ENCODE measurements at regions not wholly inside any gene's neighbourhood (a gene's known extent, or its start where the extent isn't known, plus 50 kb on each side); places are given as distances from the start of the nearest gene placed in this dataset.
"Not testable (repeated sequence)": the region's sequence is repeated elsewhere in the genome, so short reads cannot be mapped to it uniquely, and the experiment has no call there.

GRCh38 chrX:122220644-122221373, 963.3 kb upstream of the GRIA3 start:
- no peak for TF ChIP-seq CTCF (conservative IDR thresholded peaks at IDR 0.05; ENCODE audit: low read length)
- DNase-seq (ENCODE audit: low read depth): no peak
- no peak overlapping the region for H3K4me3 ChIP-seq (ENCODE audit: low read length)

- not testable (repeated sequence) for DNase-seq (ENCODE audit: low read depth); H3K4me3 ChIP-seq (ENCODE audit: low read length)
Observed at GRCh38 chrX:122221810-122222209, 962.3 kb upstream of the GRIA3 start.

GRCh38 chrX:122224137-122224536, 959.9 kb upstream of the GRIA3 start:
- H3K4me3 ChIP-seq (ENCODE audit: low read length): not testable (repeated sequence)
- peak; percentile 34 for DNase-seq (ENCODE audit: low read depth)

- DNase-seq (ENCODE audit: low read depth): peak; percentile 24
- no peak overlapping the region for H3K4me3 ChIP-seq (ENCODE audit: low read length)
- TF ChIP-seq CTCF (conservative IDR thresholded peaks at IDR 0.05; ENCODE audit: low read length): no peak
Observed at GRCh38 chrX:122238801-122239200, 945.3 kb upstream of the GRIA3 start.

- TF ChIP-seq CTCF (conservative IDR thresholded peaks at IDR 0.05; ENCODE audit: low read length): no peak
- no peak for DNase-seq (ENCODE audit: low read depth)
- no peak overlapping the region for H3K4me3 ChIP-seq (ENCODE audit: low read length)
Observed at GRCh38 chrX:122241959-122242358, 942.1 kb upstream of the GRIA3 start.

- no peak overlapping the region for H3K4me3 ChIP-seq (ENCODE audit: low read length)
- DNase-seq (ENCODE audit: low read depth): no peak
- TF ChIP-seq CTCF (conservative IDR thresholded peaks at IDR 0.05; ENCODE audit: low read length): no peak
Observed at GRCh38 chrX:122244080-122244479, 940.0 kb upstream of the GRIA3 start.

- TF ChIP-seq CTCF (conservative IDR thresholded peaks at IDR 0.05; ENCODE audit: low read length): no peak
- no peak for DNase-seq (ENCODE audit: low read depth)
- no peak overlapping the region for H3K4me3 ChIP-seq (ENCODE audit: low read length)
Observed at GRCh38 chrX:122245175-122245574, 938.9 kb upstream of the GRIA3 start.

GRCh38 chrX:122245943-122246342, 938.1 kb upstream of the GRIA3 start:
- no peak for DNase-seq (ENCODE audit: low read depth)
- H3K4me3 ChIP-seq (ENCODE audit: low read length): no peak overlapping the region
- TF ChIP-seq CTCF (conservative IDR thresholded peaks at IDR 0.05; ENCODE audit: low read length): no peak

All from AG10803 (cell line).